CD14-positive monocyte (primary cell): ENCODE measurements at regions not wholly inside any gene's neighbourhood (a gene's known extent, or its start where the extent isn't known, plus 50 kb on each side); places are given as distances from the start of the nearest gene placed in this dataset.

Experiments used
- DNase-seq, 3 donors: peaks; one replicate each; pipeline ENCODE4 v3.0.0-alpha.2; 2011 to 2022
- H2AFZ ChIP-seq: 2 replicates; pipeline ENCODE4 v1.6.0; 2012; ENCODE audit warnings: mild to moderate bottlenecking, low read depth, low read length, inconsistent platforms; ENCODE audit not compliant: insufficient read depth, poor library complexity, severe bottlenecking
- H3K27ac ChIP-seq, 2 donors: 1 replicate in 1 of 2; 2 replicates in 1 of 2; pipeline ENCODE4 v1.5.1; 2012 to 2013; ENCODE audit warnings: low read length in 2 of 2, control low read depth in 1 of 2, inconsistent platforms in 1 of 2, low read depth in 1 of 2, mild to moderate bottlenecking in 1 of 2
- H3K27me3 ChIP-seq, 2 donors: one replicate each; pipeline versions ENCODE4 v1.6.0 to v1.6.1; 2011 to 2013; ENCODE audit warnings: low read length in 2 of 2; ENCODE audit not compliant: control insufficient read depth in 2 of 2, insufficient read depth in 2 of 2
- H3K36me3 ChIP-seq, 2 donors: replicated peaks in 1 of 2; 1 replicate in 1 of 2; 2 replicates in 1 of 2; pipeline versions ENCODE4 v1.5.1 to v1.6.1; 2012 to 2013; ENCODE audit warnings: low read length in 2 of 2, control low read depth in 1 of 2, inconsistent platforms in 1 of 2, mild to moderate bottlenecking in 1 of 2; ENCODE audit not compliant: insufficient read depth in 2 of 2, control insufficient read depth in 1 of 2
- H3K4me1 ChIP-seq, 2 donors: 1 replicate in 1 of 2; 2 replicates in 1 of 2; pipeline versions ENCODE4 v1.5.1 to v1.6.1; 2012 to 2013; ENCODE audit warnings: low read length in 2 of 2, control low read depth in 1 of 2, inconsistent platforms in 1 of 2, mild to moderate bottlenecking in 1 of 2, moderate library complexity in 1 of 2; ENCODE audit not compliant: insufficient read depth in 2 of 2, control insufficient read depth in 1 of 2
- H3K4me2 ChIP-seq: replicated peaks from 2 replicates; pipeline ENCODE3; 2012; ENCODE audit warnings: low read length, moderate library complexity, mild to moderate bottlenecking; ENCODE audit not compliant: poor library complexity, severe bottlenecking; ENCODE audit errors: extremely low read depth
- H3K4me3 ChIP-seq, 3 experiments: fragments of 200-600 bp in 1 of 3; sonication (generic) in 1 of 3; replicated peaks in 1 of 3; 1 replicate in 2 of 3; 2 replicates in 1 of 3; pipeline ENCODE4 v1.5.1; 2011 to 2013; ENCODE audit warnings: low read length in 3 of 3, mild to moderate bottlenecking in 3 of 3, control low read depth in 2 of 3, low read depth in 2 of 3, inconsistent platforms in 1 of 3, moderate library complexity in 1 of 3
- H3K79me2 ChIP-seq: 2 replicates; pipeline ENCODE4 v1.6.0; 2012; ENCODE audit warnings: mild to moderate bottlenecking, control low read depth, inconsistent platforms, low read length, moderate library complexity; ENCODE audit not compliant: insufficient read depth
- H3K9ac ChIP-seq: 2 replicates; pipeline ENCODE4 v1.6.0; 2017; ENCODE audit warnings: low read length, mild to moderate bottlenecking; ENCODE audit not compliant: insufficient read depth, poor library complexity, severe bottlenecking
- H3K9me3 ChIP-seq, 2 donors: replicated peaks in 1 of 2; 1 replicate in 1 of 2; 2 replicates in 1 of 2; pipeline versions ENCODE4 v1.5.1 to v1.6.1; 2012 to 2013; ENCODE audit warnings: low read length in 2 of 2, control low read depth in 1 of 2; ENCODE audit not compliant: control insufficient read depth in 1 of 2, insufficient read depth in 1 of 2
- H4K20me1 ChIP-seq: 2 replicates; pipeline ENCODE4 v1.6.0; 2012; ENCODE audit warnings: mild to moderate bottlenecking, low read length, control low read depth, moderate library complexity; ENCODE audit not compliant: insufficient read depth
- H3K27ac Mint-ChIP-seq, 7 donors: one replicate each; pipeline ENCODE4 v1.8.0; 2020; ENCODE audit warnings: mild to moderate bottlenecking in 7 of 7, mixed read lengths in 7 of 7, moderate library complexity in 6 of 7, inconsistent platforms in 2 of 7
- H3K27me3 Mint-ChIP-seq, 3 donors: one replicate each; pipeline ENCODE4 v1.8.0; 2021 to 2022; ENCODE audit warnings: low read depth in 3 of 3, mild to moderate bottlenecking in 3 of 3, mixed read lengths in 3 of 3, moderate library complexity in 3 of 3, inconsistent platforms in 1 of 3
- H3K36me3 Mint-ChIP-seq, 2 donors: one replicate each; pipeline ENCODE4 v1.8.0; 2020; ENCODE audit warnings: mixed read lengths in 2 of 2, inconsistent platforms in 1 of 2, mild to moderate bottlenecking in 1 of 2
- H3K4me1 Mint-ChIP-seq: one replicate; pipeline ENCODE4 v1.8.0; 2020; ENCODE audit warnings: mild to moderate bottlenecking, mixed read lengths
- H3K4me3 Mint-ChIP-seq, 2 donors: one replicate each; pipeline ENCODE4 v1.8.0; 2020; ENCODE audit warnings: mild to moderate bottlenecking in 2 of 2, mixed read lengths in 2 of 2, moderate library complexity in 1 of 2
- H3K9me3 Mint-ChIP-seq, 7 donors: one replicate each; pipeline ENCODE4 v1.8.0; 2020 to 2022; ENCODE audit warnings: mixed read lengths in 7 of 7, mild to moderate bottlenecking in 6 of 7, moderate library complexity in 6 of 7, inconsistent platforms in 2 of 7
- CTCF ChIP-seq: fragments of 200-600 bp; IDR thresholded peaks from one replicate; pipeline ENCODE4 v1.8.0; 2022; ENCODE audit warnings: antibody characterized with exemption, mild to moderate bottlenecking
- WGBS: methylation state at CpG from one replicate; pipeline ENCODE4 v1.1.5; 2013; ENCODE audit warnings: missing lambda C conversion rate; ENCODE audit not compliant: insufficient coverage; 5-methylcytosine and 5-hydroxymethylcytosine counted together
- intact Hi-C, 2 donors: fragments of 100-400 bp; cut with micrococcal nuclease; formaldehyde crosslinking; loops; one replicate each; pipeline versions ENCODE4 v1.15.0 to v1.15.1; 2023

GRCh38 chr4:128384091-128384520, 96.5 kb upstream of the PGRMC2 start:
- TF ChIP-seq CTCF = no peak
- Histone ChIP-seq H3K9ac (no peak overlapping the region), H3K9me3 (no peaks in the 10 kb centered on the region), H3K4me2 (no peak overlapping the region), H3K4me3 (no peak overlapping the region), H3K36me3 (no peaks in the 10 kb centered on the region), H4K20me1 (no peaks in the 10 kb centered on the region), H3K79me2 (no peaks in the 10 kb centered on the region), H3K27me3 (no peaks in the 10 kb centered on the region), H3K27ac (no peak overlapping the region), H2AFZ (no peak overlapping the region), H3K4me1 (peaks cover 0 to 4% of the 10 kb centered on the region in 2 donors)
- H3K4me1 Mint-ChIP-seq = peaks cover 19% of the 10 kb centered on the region
- peaks cover 0 to 4% (median 1%) of the 10 kb centered on the region in 7 donors for H3K9me3 Mint-ChIP-seq
- no peak overlapping the region for H3K27ac Mint-ChIP-seq
- DNase-seq = no peak
- H3K36me3 Mint-ChIP-seq = no peaks in the 10 kb centered on the region
- no CpG with 5 or more reads among the region's 2 CpGs for WGBS
- peaks cover 0 to 2% (median 1%) of the 10 kb centered on the region in 3 donors for H3K27me3 Mint-ChIP-seq
- no peak overlapping the region for H3K4me3 Mint-ChIP-seq
- intact Hi-C loops = no loop called here

- Histone ChIP-seq H2AFZ (no peak overlapping the region), H4K20me1 (no peaks in the 10 kb centered on the region), H3K4me3 (no peak overlapping the region), H3K36me3 (no peaks in the 10 kb centered on the region), H3K79me2 (no peaks in the 10 kb centered on the region), H3K27ac (no peak overlapping the region), H3K4me2 (no peak overlapping the region), H3K9ac (no peak overlapping the region), H3K4me1 (peaks cover 0 to 4% of the 10 kb centered on the region in 2 donors), H3K27me3 (no peaks in the 10 kb centered on the region), H3K9me3 (peaks cover 6 to 7% of the 10 kb centered on the region in 2 donors)
- Mint-ChIP-seq H3K9me3 (peaks cover 3 to 14% (median 10%) of the 10 kb centered on the region in 7 donors), H3K27ac (no peak overlapping the region), H3K4me3 (no peak overlapping the region), H3K36me3 (no peaks in the 10 kb centered on the region), H3K27me3 (no peaks in the 10 kb centered on the region), H3K4me1 (peaks cover 16% of the 10 kb centered on the region)
- intact Hi-C loops = no loop called here
- WGBS = 67% methylated on average over 2 of the region's 4 CpGs
- TF ChIP-seq CTCF = no peak
- DNase-seq = no peak
These were observed 94.3 kb upstream of the PGRMC2 start for GRCh38 chr4:128381748-128382559.
